Panc1 (cell line): ENCODE measurements at regions not wholly inside any gene's neighbourhood (a gene's known extent, or its start where the extent isn't known, plus 50 kb on each side); places are given as distances from the start of the nearest gene placed in this dataset.

Source experiments
- ATAC-seq: fragments of 200-7000 bp; cut with Tn5 transposase; 2 replicates; pipeline ENCODE4 v1.9.1; 2020; ENCODE audit warnings: mild to moderate bottlenecking, moderate library complexity
- BruUV-seq: library from RNA; stranded (reverse); fragments of 400-500 nt; replicated peaks from 2 replicates; lab custom pipeline; 2021; lab: Mats Ljungman, UMichigan
- CTCF ChIA-PET: fragments of 300-600 bp; sonication (Branson Sonifier 250); formaldehyde crosslinking; loops from one replicate; lab custom pipeline; 2022; ENCODE audit warnings: antibody characterized with exemption; lab: Charles Lee
- POLR2A ChIA-PET: fragments of 300-600 bp; sonication (Branson Sonifier 250); formaldehyde crosslinking; loops from one replicate; lab custom pipeline; 2022; ENCODE audit warnings: antibody characterized with exemption; lab: Charles Lee
- DNase-seq: peaks from one replicate; pipeline ENCODE4 v3.0.0-alpha.2; 2010; ENCODE audit warnings: low read depth, low spot score
- H3K27ac ChIP-seq: 2 replicates; pipeline ENCODE4 v1.5.1; 2011; ENCODE audit warnings: mild to moderate bottlenecking, low read length, inconsistent platforms
- H3K27me3 ChIP-seq: fragments of 200-500 bp; sonication (Bioruptor generic); 2 replicates; pipeline ENCODE4 v1.6.0; 2014; ENCODE audit warnings: low read length, inconsistent platforms; ENCODE audit not compliant: control insufficient read depth, insufficient read depth
- H3K36me3 ChIP-seq: fragments of 200-500 bp; sonication (Bioruptor generic); 2 replicates; pipeline ENCODE4 v1.5.1; 2014; ENCODE audit warnings: inconsistent platforms, mild to moderate bottlenecking, low read length, moderate library complexity; ENCODE audit not compliant: control insufficient read depth, insufficient read depth
- H3K4me1 ChIP-seq: 2 replicates; pipeline ENCODE4 v1.5.1; 2011; ENCODE audit warnings: inconsistent platforms, mild to moderate bottlenecking, low read length, moderate library complexity; ENCODE audit not compliant: control insufficient read depth, insufficient read depth
- H3K4me3 ChIP-seq, 2 experiments: 2 replicates each; pipeline ENCODE4 v1.5.1; 2011 to 2012; ENCODE audit warnings: low read depth in 2 of 2, low read length in 2 of 2, mild to moderate bottlenecking in 2 of 2, inconsistent platforms in 1 of 2, moderate library complexity in 1 of 2
- H3K9me3 ChIP-seq: fragments of 200-500 bp; sonication (Bioruptor generic); 2 replicates; pipeline ENCODE4 v1.5.1; 2014; ENCODE audit warnings: low read depth, mild to moderate bottlenecking, inconsistent platforms, low read length, moderate library complexity; ENCODE audit not compliant: control insufficient read depth, insufficient read depth
- POLR2AphosphoS5 ChIP-seq: IDR thresholded peaks from 2 replicates; pipeline ENCODE4 v1.6.1; 2012; ENCODE audit warnings: mild to moderate bottlenecking, low read depth, low read length, moderate library complexity
- SIN3A ChIP-seq: IDR thresholded peaks from 2 replicates; pipeline ENCODE4 v1.6.1; 2012; ENCODE audit warnings: low read depth, mild to moderate bottlenecking, low read length, moderate library complexity, borderline replicate concordance; ENCODE audit not compliant: insufficient read depth
- TCF7L2 ChIP-seq: IDR thresholded peaks from 2 replicates; pipeline ENCODE4 v1.6.1; 2011; ENCODE audit warnings: mild to moderate bottlenecking, low read depth, low read length, inconsistent platforms
- in situ Hi-C: cut with HindIII; loops from 2 replicates; pipeline ENCODE4 v1.10.0; 2016; ENCODE audit warnings: low sequenced_read_pairs, low pct_unique_long_range_greater_than_20kb
- intact Hi-C: fragments of 100-400 bp; cut with micrococcal nuclease; formaldehyde crosslinking; loops from one replicate; pipeline ENCODE4 v1.10.0; 2022; ENCODE audit not compliant: unreplicated experiment
- TF ChIP-seq, protein P1 (sequence below), 2 experiments: IDR thresholded peaks; 2 replicates each; pipeline ENCODE4 v1.6.1; 2011 to 2012; ENCODE audit warnings: low read depth in 2 of 2, control low read depth in 1 of 2, low read length in 1 of 2, mild to moderate bottlenecking in 1 of 2, moderate library complexity in 1 of 2; ENCODE audit not compliant: insufficient read depth in 1 of 2
- TF ChIP-seq, protein P2 (sequence below): fragments of 450-650 bp; IDR thresholded peaks from 2 replicates; pipeline ENCODE4 v1.5.1; 2017; ENCODE audit warnings: mild to moderate bottlenecking

DNA sequence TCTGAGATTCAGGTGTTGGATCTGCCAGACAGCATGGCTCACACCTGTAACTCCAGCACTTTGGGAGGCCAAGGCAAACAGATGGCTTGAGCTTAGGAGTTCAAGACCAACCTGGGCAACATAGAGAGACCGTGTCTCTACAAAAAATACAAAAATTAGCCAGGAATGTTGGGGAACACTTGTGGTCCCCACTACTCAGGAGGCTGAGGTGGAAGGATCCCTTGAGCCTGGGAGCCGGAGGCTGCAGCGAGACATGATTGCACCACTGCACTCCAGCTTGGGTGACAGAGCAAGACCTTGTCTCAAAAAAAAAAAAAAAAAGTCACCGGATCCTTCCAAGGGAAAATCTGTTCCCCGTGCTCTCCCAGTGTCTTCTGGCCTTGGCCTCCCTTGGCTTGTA lies 109.2 kb downstream of the IRS2 start:
- Histone ChIP-seq H3K9me3 (no peaks in the 10 kb centered on the region), H3K27ac (no peak overlapping the region), H3K4me3 (no peak overlapping the region), H3K36me3 (no peaks in the 10 kb centered on the region), H3K27me3 (no peaks in the 10 kb centered on the region), H3K4me1 (no peaks in the 10 kb centered on the region)
- DNase-seq: no peak
- no peak for TF ChIP-seq POLR2AphosphoS5
- no peak for TF ChIP-seq TCF7L2
- TF ChIP-seq, protein P1, sequence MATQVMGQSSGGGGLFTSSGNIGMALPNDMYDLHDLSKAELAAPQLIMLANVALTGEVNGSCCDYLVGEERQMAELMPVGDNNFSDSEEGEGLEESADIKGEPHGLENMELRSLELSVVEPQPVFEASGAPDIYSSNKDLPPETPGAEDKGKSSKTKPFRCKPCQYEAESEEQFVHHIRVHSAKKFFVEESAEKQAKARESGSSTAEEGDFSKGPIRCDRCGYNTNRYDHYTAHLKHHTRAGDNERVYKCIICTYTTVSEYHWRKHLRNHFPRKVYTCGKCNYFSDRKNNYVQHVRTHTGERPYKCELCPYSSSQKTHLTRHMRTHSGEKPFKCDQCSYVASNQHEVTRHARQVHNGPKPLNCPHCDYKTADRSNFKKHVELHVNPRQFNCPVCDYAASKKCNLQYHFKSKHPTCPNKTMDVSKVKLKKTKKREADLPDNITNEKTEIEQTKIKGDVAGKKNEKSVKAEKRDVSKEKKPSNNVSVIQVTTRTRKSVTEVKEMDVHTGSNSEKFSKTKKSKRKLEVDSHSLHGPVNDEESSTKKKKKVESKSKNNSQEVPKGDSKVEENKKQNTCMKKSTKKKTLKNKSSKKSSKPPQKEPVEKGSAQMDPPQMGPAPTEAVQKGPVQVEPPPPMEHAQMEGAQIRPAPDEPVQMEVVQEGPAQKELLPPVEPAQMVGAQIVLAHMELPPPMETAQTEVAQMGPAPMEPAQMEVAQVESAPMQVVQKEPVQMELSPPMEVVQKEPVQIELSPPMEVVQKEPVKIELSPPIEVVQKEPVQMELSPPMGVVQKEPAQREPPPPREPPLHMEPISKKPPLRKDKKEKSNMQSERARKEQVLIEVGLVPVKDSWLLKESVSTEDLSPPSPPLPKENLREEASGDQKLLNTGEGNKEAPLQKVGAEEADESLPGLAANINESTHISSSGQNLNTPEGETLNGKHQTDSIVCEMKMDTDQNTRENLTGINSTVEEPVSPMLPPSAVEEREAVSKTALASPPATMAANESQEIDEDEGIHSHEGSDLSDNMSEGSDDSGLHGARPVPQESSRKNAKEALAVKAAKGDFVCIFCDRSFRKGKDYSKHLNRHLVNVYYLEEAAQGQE (IDR thresholded peaks at IDR 0.05; ENCODE audit: insufficient read depth in 1 of 2, low read depth in 2 of 2, low read length in 1 of 2): no peak
- TF ChIP-seq, protein P2, sequence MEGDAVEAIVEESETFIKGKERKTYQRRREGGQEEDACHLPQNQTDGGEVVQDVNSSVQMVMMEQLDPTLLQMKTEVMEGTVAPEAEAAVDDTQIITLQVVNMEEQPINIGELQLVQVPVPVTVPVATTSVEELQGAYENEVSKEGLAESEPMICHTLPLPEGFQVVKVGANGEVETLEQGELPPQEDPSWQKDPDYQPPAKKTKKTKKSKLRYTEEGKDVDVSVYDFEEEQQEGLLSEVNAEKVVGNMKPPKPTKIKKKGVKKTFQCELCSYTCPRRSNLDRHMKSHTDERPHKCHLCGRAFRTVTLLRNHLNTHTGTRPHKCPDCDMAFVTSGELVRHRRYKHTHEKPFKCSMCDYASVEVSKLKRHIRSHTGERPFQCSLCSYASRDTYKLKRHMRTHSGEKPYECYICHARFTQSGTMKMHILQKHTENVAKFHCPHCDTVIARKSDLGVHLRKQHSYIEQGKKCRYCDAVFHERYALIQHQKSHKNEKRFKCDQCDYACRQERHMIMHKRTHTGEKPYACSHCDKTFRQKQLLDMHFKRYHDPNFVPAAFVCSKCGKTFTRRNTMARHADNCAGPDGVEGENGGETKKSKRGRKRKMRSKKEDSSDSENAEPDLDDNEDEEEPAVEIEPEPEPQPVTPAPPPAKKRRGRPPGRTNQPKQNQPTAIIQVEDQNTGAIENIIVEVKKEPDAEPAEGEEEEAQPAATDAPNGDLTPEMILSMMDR: no peak
- no peak for TF ChIP-seq SIN3A
- ChIA-PET POLR2A (no interaction called here), CTCF (no interaction called here)
- ATAC-seq: no peak
- intact Hi-C loops: no loop called here
- in situ Hi-C loops: no loop called here
- BruUV-seq: no TSS peak

DNA sequence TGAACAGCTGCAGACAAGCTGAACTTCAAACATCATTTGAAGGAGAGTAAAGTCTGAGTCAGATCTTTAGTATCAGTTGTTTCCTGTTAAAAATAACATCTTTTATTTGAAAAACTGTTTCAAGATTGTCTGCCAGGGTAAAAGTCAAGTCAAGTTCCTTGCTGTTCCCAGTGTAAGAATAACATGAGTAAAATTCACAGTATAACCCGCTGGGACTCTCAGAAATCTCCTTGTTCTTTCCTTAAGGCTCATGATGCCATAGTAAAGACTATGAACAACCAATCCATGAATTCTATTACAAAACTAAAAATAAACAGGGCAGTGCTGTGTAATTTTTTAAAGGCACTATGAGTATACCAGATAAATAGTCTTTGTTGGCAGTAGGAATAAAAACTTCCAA lies 112.9 kb downstream of the IRS2 start:
- in situ Hi-C loops (no loop called here), intact Hi-C loops (no loop called here)
- H3K27me3 ChIP-seq: no peaks in the 10 kb centered on the region
- H3K4me3 ChIP-seq: no peak overlapping the region
- H3K4me1 ChIP-seq: no peaks in the 10 kb centered on the region
- no TSS peak for BruUV-seq
- CTCF ChIA-PET: no interaction called here
- DNase-seq: no peak
- no peaks in the 10 kb centered on the region for H3K9me3 ChIP-seq
- no peak for ATAC-seq
- no peaks in the 10 kb centered on the region for H3K36me3 ChIP-seq
- TF ChIP-seq SIN3A (no peak), POLR2AphosphoS5 (no peak), TCF7L2 (no peak)
- TF ChIP-seq, protein P1 (IDR thresholded peaks at IDR 0.05; ENCODE audit: insufficient read depth in 1 of 2, low read depth in 2 of 2, low read length in 1 of 2): no peak
- TF ChIP-seq, protein P2: no peak
- no peak overlapping the region for H3K27ac ChIP-seq
- POLR2A ChIA-PET: no interaction called here
